ENCODE measurements at regions not wholly inside any gene's neighbourhood (a gene's known extent, or its start where the extent isn't known, plus 50 kb on each side); places are given as distances from the start of the nearest gene placed in this dataset.

- TF ChIP-seq POLR2A (IDR thresholded peaks at IDR 0.05), result no peak
- TF ChIP-seq, protein P1, sequence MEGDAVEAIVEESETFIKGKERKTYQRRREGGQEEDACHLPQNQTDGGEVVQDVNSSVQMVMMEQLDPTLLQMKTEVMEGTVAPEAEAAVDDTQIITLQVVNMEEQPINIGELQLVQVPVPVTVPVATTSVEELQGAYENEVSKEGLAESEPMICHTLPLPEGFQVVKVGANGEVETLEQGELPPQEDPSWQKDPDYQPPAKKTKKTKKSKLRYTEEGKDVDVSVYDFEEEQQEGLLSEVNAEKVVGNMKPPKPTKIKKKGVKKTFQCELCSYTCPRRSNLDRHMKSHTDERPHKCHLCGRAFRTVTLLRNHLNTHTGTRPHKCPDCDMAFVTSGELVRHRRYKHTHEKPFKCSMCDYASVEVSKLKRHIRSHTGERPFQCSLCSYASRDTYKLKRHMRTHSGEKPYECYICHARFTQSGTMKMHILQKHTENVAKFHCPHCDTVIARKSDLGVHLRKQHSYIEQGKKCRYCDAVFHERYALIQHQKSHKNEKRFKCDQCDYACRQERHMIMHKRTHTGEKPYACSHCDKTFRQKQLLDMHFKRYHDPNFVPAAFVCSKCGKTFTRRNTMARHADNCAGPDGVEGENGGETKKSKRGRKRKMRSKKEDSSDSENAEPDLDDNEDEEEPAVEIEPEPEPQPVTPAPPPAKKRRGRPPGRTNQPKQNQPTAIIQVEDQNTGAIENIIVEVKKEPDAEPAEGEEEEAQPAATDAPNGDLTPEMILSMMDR (IDR thresholded peaks at IDR 0.05), result no peak
These were observed 301.1 kb upstream of the OR4E1 start for GRCh38 chr14:21974741-21975140.
